Common myeloid progenitor, CD34-positive (primary cell): ENCODE measurements at regions not wholly inside any gene's neighbourhood (a gene's known extent, or its start where the extent isn't known, plus 50 kb on each side); places are given as distances from the start of the nearest gene placed in this dataset.

Experiments
- CTCF ChIA-PET: fragments of 350-600 bp; sonication (Branson Sonifier 250); formaldehyde crosslinking; loops from one replicate; lab custom pipeline; 2021; ENCODE audit warnings: antibody characterized with exemption; lab: Charles Lee
- POLR2A ChIA-PET: fragments of 350-600 bp; sonication (Branson Sonifier 250); formaldehyde crosslinking; loops from one replicate; lab custom pipeline; 2021; ENCODE audit warnings: antibody characterized with exemption; lab: Charles Lee
- DNase-seq, 3 donors: peaks; one replicate each; pipeline versions ENCODE4 v3.0.0 to v3.0.0-alpha.2; 2013
- H3K27ac ChIP-seq, 2 experiments: 1 replicate in 1 of 2; 2 replicates in 1 of 2; pipeline ENCODE4 v1.7.0; 2013; ENCODE audit warnings: inconsistent platforms in 2 of 2, low read length in 2 of 2, mild to moderate bottlenecking in 2 of 2, low read depth in 1 of 2, moderate library complexity in 1 of 2; ENCODE audit not compliant: severe bottlenecking in 2 of 2, insufficient read depth in 1 of 2, poor library complexity in 1 of 2
- H3K27me3 ChIP-seq, 5 experiments: replicated peaks in 2 of 5; 1 replicate in 3 of 5; 2 replicates in 2 of 5; pipeline versions ENCODE4 v1.6.1 to v1.7.0; 2013; ENCODE audit warnings: low read length in 4 of 5, mild to moderate bottlenecking in 2 of 5, moderate library complexity in 2 of 5, inconsistent platforms in 1 of 5; ENCODE audit not compliant: insufficient read depth in 5 of 5, control insufficient read depth in 4 of 5
- H3K36me3 ChIP-seq, 4 experiments: 1 replicate in 2 of 4; 2 replicates in 2 of 4; pipeline versions ENCODE4 v1.6.1 to v1.7.0; 2013; ENCODE audit warnings: low read length in 3 of 4, control low read depth in 1 of 4, mild to moderate bottlenecking in 1 of 4; ENCODE audit not compliant: control insufficient read depth in 4 of 4, insufficient read depth in 4 of 4
- H3K4me1 ChIP-seq, 4 experiments: 1 replicate in 3 of 4; 2 replicates in 1 of 4; pipeline versions ENCODE4 v1.6.1 to v1.7.1; 2013; ENCODE audit warnings: low read length in 3 of 4, mild to moderate bottlenecking in 3 of 4, control low read depth in 1 of 4, inconsistent platforms in 1 of 4, moderate library complexity in 1 of 4; ENCODE audit not compliant: control insufficient read depth in 4 of 4, insufficient read depth in 4 of 4; ENCODE audit errors: control extremely low read depth in 1 of 4
- H3K4me3 ChIP-seq, 7 experiments: 1 replicate in 4 of 7; 2 replicates in 3 of 7; pipeline versions ENCODE4 v1.5.1 to v1.7.0; 2013; ENCODE audit warnings: mild to moderate bottlenecking in 7 of 7, low read length in 6 of 7, moderate library complexity in 6 of 7, inconsistent platforms in 2 of 7, low read depth in 2 of 7, control low read depth in 1 of 7; ENCODE audit not compliant: insufficient read depth in 4 of 7, control insufficient read depth in 1 of 7; ENCODE audit errors: extremely low read depth in 1 of 7
- H3K9me3 ChIP-seq, 5 experiments: 1 replicate in 4 of 5; 2 replicates in 1 of 5; pipeline versions ENCODE4 v1.6.1 to v1.7.1; 2013; ENCODE audit warnings: low read length in 4 of 5, mild to moderate bottlenecking in 2 of 5, inconsistent platforms in 1 of 5, low read depth in 1 of 5, moderate library complexity in 1 of 5; ENCODE audit not compliant: control insufficient read depth in 4 of 5, insufficient read depth in 2 of 5; ENCODE audit errors: control extremely low read depth in 1 of 5
- WGBS: methylation state at CpG from one replicate; pipeline ENCODE4 v1.1.5; 2013; ENCODE audit not compliant: insufficient coverage; 5-methylcytosine and 5-hydroxymethylcytosine counted together

- POLR2A ChIA-PET = no interaction called here
- H3K27me3 ChIP-seq = peaks cover 0 to 4% (median 0%) of the 10 kb centered on the region in 5 experiments
- no CpG with 5 or more reads among the region's 1 CpG for WGBS
Observed at GRCh38 chr3:194073926-194074325, 62.0 kb upstream of the HES1 start.

GRCh38 chr3:194075088-194075615, 60.8 kb upstream of the HES1 start:
- H3K4me3 ChIP-seq = no peak overlapping the region
- CTCF ChIA-PET = interaction anchor here (1.1 to 2.1 kb wide), 3 partner anchors 9 to 103 kb away, joined by 3 to 7 read pairs (median 6); no protein-coding TSS in a partner anchor
- no peak overlapping the region for H3K27ac ChIP-seq
- peaks cover 0 to 4% (median 0%) of the 10 kb centered on the region in 5 experiments for H3K27me3 ChIP-seq
- POLR2A ChIA-PET = no interaction called here
- H3K9me3 ChIP-seq = no peaks in the 10 kb centered on the region
- WGBS = 100% methylated on average over 3 of the region's 6 CpGs
- no peak for DNase-seq
- H3K4me1 ChIP-seq = peaks cover 0 to 15% (median 13%) of the 10 kb centered on the region in 4 experiments
- H3K36me3 ChIP-seq = no peaks in the 10 kb centered on the region

More at GRCh38 chr3:194073926-194074325, 62.0 kb upstream of the HES1 start:
- CTCF ChIA-PET = interaction anchor here (1.8 kb wide), 1 partner anchor 10 kb away, joined by 6 read pairs; no protein-coding TSS in a partner anchor
- no peak for DNase-seq
- Histone ChIP-seq H3K4me1 (peaks cover 0 to 18% (median 17%) of the 10 kb centered on the region in 4 experiments), H3K27ac (no peak overlapping the region), H3K36me3 (no peaks in the 10 kb centered on the region), H3K9me3 (no peaks in the 10 kb centered on the region), H3K4me3 (no peak overlapping the region)

GRCh38 chr3:194075802-194076460, 60.0 kb upstream of the HES1 start:
- 91% methylated on average over 4 of the region's 6 CpGs for WGBS
- no peaks in the 10 kb centered on the region for H3K36me3 ChIP-seq
- H3K4me3 ChIP-seq = no peak overlapping the region
- no peak overlapping the region for H3K27ac ChIP-seq
- no peak for DNase-seq
- peaks cover 0 to 8% (median 6%) of the 10 kb centered on the region in 4 experiments for H3K4me1 ChIP-seq
- ChIA-PET CTCF (interaction anchor here (1.8 to 2.1 kb wide), 2 partner anchors 8 to 13 kb away, joined by 6 to 7 read pairs; no protein-coding TSS in a partner anchor), POLR2A (no interaction called here)
- H3K9me3 ChIP-seq = no peaks in the 10 kb centered on the region
- H3K27me3 ChIP-seq = peaks cover 0 to 4% (median 0%) of the 10 kb centered on the region in 5 experiments

- H3K27me3 ChIP-seq = peaks cover 0 to 4% (median 0%) of the 10 kb centered on the region in 5 experiments
- no peak overlapping the region for H3K4me3 ChIP-seq
- no peaks in the 10 kb centered on the region for H3K36me3 ChIP-seq
- ChIA-PET POLR2A (no interaction called here), CTCF (interaction anchor here (2.1 kb wide), 1 partner anchor 12 kb away, joined by 7 read pairs; no protein-coding TSS in a partner anchor)
- H3K27ac ChIP-seq = no peak overlapping the region
- peaks cover 0 to 2% (median under 1%) of the 10 kb centered on the region in 4 experiments for H3K4me1 ChIP-seq
- 100% methylated on average over 4 of the region's 7 CpGs for WGBS
- no peaks in the 10 kb centered on the region for H3K9me3 ChIP-seq
- DNase-seq = no peak
Observed at GRCh38 chr3:194076475-194076874, 59.5 kb upstream of the HES1 start.

GRCh38 chr3:194077602-194078001, 58.3 kb upstream of the HES1 start:
- H3K27ac ChIP-seq = no peak overlapping the region
- H3K27me3 ChIP-seq = no peaks in the 10 kb centered on the region
- no peaks in the 10 kb centered on the region for H3K36me3 ChIP-seq
- POLR2A ChIA-PET = no interaction called here
- DNase-seq = no peak
- no peak overlapping the region for H3K4me3 ChIP-seq
- WGBS = no CpG with 5 or more reads among the region's 2 CpGs
- CTCF ChIA-PET = interaction anchor here (0.6 to 1.7 kb wide), 4 partner anchors 9 to 170 kb away, joined by 3 to 5 read pairs (median 3); no protein-coding TSS in a partner anchor
- H3K9me3 ChIP-seq = no peaks in the 10 kb centered on the region
- H3K4me1 ChIP-seq = no peaks in the 10 kb centered on the region

GRCh38 chr3:194078045-194078821, 57.7 kb upstream of the HES1 start:
- Histone ChIP-seq H3K36me3 (no peaks in the 10 kb centered on the region), H3K27ac (no peak overlapping the region), H3K9me3 (no peaks in the 10 kb centered on the region), H3K27me3 (no peaks in the 10 kb centered on the region), H3K4me3 (no peak overlapping the region), H3K4me1 (no peaks in the 10 kb centered on the region)
- CTCF ChIA-PET = interaction anchor here (0.6 to 1.7 kb wide), 4 partner anchors 8 to 171 kb away, joined by 3 to 5 read pairs (median 3); no protein-coding TSS in a partner anchor
- POLR2A ChIA-PET = no interaction called here
- WGBS = 97% methylated on average over 6 of the region's 8 CpGs
- DNase-seq = no peak
